ENCODE measurements at regions not wholly inside any gene's neighbourhood (a gene's known extent, or its start where the extent isn't known, plus 50 kb on each side); places are given as distances from the start of the nearest gene placed in this dataset.

GRCh38 chr9:13049223-13049622 lies 230.3 kb downstream of the MPDZ start:
- WGBS (ENCODE audit: insufficient coverage), result 49% methylated on average over 3 of the region's 7 CpGs
- Histone ChIP-seq H3K27ac (ENCODE audit: low read length) (no peak overlapping the region), H3K9me3 (replicated peaks; ENCODE audit: control insufficient read depth, low read depth, low read length) (no peaks in the 10 kb centered on the region), H3K36me3 (ENCODE audit: control insufficient read depth, insufficient read depth, low read length) (no peaks in the 10 kb centered on the region), H3K4me3 (ENCODE audit: low read length) (no peak overlapping the region), H3K4me1 (ENCODE audit: control insufficient read depth, insufficient read depth, low read length) (no peaks in the 10 kb centered on the region), H3K27me3 (ENCODE audit: control insufficient read depth, insufficient read depth, low read length) (no peaks in the 10 kb centered on the region)
- DNase-seq, result no peak

- no peaks in the 10 kb centered on the region for H3K9me3 ChIP-seq (replicated peaks; ENCODE audit: control insufficient read depth, low read depth, low read length)
- no peak overlapping the region for H3K4me3 ChIP-seq (ENCODE audit: low read length)
- no peaks in the 10 kb centered on the region for H3K36me3 ChIP-seq (ENCODE audit: control insufficient read depth, insufficient read depth, low read length)
- H3K4me1 ChIP-seq (ENCODE audit: control insufficient read depth, insufficient read depth, low read length), result no peaks in the 10 kb centered on the region
- no CpG with 5 or more reads among the region's 2 CpGs for WGBS (ENCODE audit: insufficient coverage)
- no peaks in the 10 kb centered on the region for H3K27me3 ChIP-seq (ENCODE audit: control insufficient read depth, insufficient read depth, low read length)
- H3K27ac ChIP-seq (ENCODE audit: low read length), result no peak overlapping the region
- DNase-seq, result no peak
Observed at GRCh38 chr9:13053504-13053903, 226.0 kb downstream of the MPDZ start.

GRCh38 chr9:13054389-13054788 lies 225.1 kb downstream of the MPDZ start:
- no peak for DNase-seq
- H3K27me3 ChIP-seq (ENCODE audit: control insufficient read depth, insufficient read depth, low read length), result no peaks in the 10 kb centered on the region
- 88% methylated on average over 1 of the region's 1 CpG for WGBS (ENCODE audit: insufficient coverage)
- H3K4me1 ChIP-seq (ENCODE audit: control insufficient read depth, insufficient read depth, low read length), result no peaks in the 10 kb centered on the region
- no peak overlapping the region for H3K27ac ChIP-seq (ENCODE audit: low read length)
- no peaks in the 10 kb centered on the region for H3K36me3 ChIP-seq (ENCODE audit: control insufficient read depth, insufficient read depth, low read length)
- no peaks in the 10 kb centered on the region for H3K9me3 ChIP-seq (replicated peaks; ENCODE audit: control insufficient read depth, low read depth, low read length)
- H3K4me3 ChIP-seq (ENCODE audit: low read length), result no peak overlapping the region
